GM23338 (cell line): ENCODE measurements at regions not wholly inside any gene's neighbourhood (a gene's known extent, or its start where the extent isn't known, plus 50 kb on each side); places are given as distances from the start of the nearest gene placed in this dataset.

Source experiments
- ATAC-seq: fragments of 200-7000 bp; cut with Tn5 transposase; 3 replicates; pipeline ENCODE4 v1.9.1; 2020
- DNase-seq: peaks from one replicate; pipeline ENCODE4 v3.0.0-alpha.2; 2015; ENCODE audit warnings: low spot score
- H2AFZ ChIP-seq: fragments of 200-600 bp; sonication (generic); 2 replicates; pipeline ENCODE4 v1.8.0; 2016; ENCODE audit warnings: antibody characterized with exemption, mild to moderate bottlenecking, moderate library complexity
- H3F3A ChIP-seq: fragments of 200-600 bp; sonication (generic); replicated peaks from 2 replicates; pipeline ENCODE4 v1.8.0; 2017; ENCODE audit warnings: antibody characterized with exemption, mixed run types, low read depth
- H3K27ac ChIP-seq: fragments of 200-600 bp; sonication (generic); 2 replicates; pipeline ENCODE4 v1.6.1; 2016; ENCODE audit warnings: low read depth
- H3K27me3 ChIP-seq: fragments of 200-600 bp; sonication (generic); 2 replicates; pipeline ENCODE4 v1.8.0; 2016; ENCODE audit warnings: mild to moderate bottlenecking, mixed run types, moderate library complexity; ENCODE audit not compliant: insufficient read depth
- H3K36me3 ChIP-seq: fragments of 200-600 bp; sonication (generic); 2 replicates; pipeline ENCODE4 v1.8.0; 2016; ENCODE audit warnings: mild to moderate bottlenecking; ENCODE audit not compliant: insufficient read depth
- H3K4me1 ChIP-seq: fragments of 200-600 bp; sonication (generic); 2 replicates; pipeline ENCODE4 v1.8.0; 2016; ENCODE audit warnings: mild to moderate bottlenecking, moderate library complexity; ENCODE audit not compliant: insufficient read depth
- H3K4me2 ChIP-seq: fragments of 200-600 bp; sonication (generic); 2 replicates; pipeline ENCODE4 v1.7.1; 2017; ENCODE audit warnings: mixed run types
- H3K4me3 ChIP-seq: fragments of 200-600 bp; sonication (generic); 2 replicates; pipeline ENCODE4 v1.6.1; 2016; ENCODE audit warnings: mixed run types
- H3K79me2 ChIP-seq: fragments of 200-600 bp; sonication (generic); replicated peaks from 2 replicates; pipeline ENCODE4 v1.8.0; 2017; ENCODE audit warnings: mild to moderate bottlenecking; ENCODE audit not compliant: insufficient read depth
- H3K9me2 ChIP-seq: fragments of 200-600 bp; sonication (generic); 2 replicates; pipeline ENCODE4 v1.8.0; 2017; ENCODE audit not compliant: insufficient read depth
- H4K20me1 ChIP-seq: fragments of 200-600 bp; sonication (generic); replicated peaks from 2 replicates; pipeline ENCODE4 v1.8.0; 2017; ENCODE audit warnings: mild to moderate bottlenecking; ENCODE audit not compliant: insufficient read depth
- H3K27ac Mint-ChIP-seq: 2 replicates; pipeline ENCODE4 v1.8.0; 2020; ENCODE audit warnings: inconsistent platforms, mild to moderate bottlenecking, moderate library complexity, mixed read lengths
- H3K27me3 Mint-ChIP-seq: 3 replicates; pipeline ENCODE4 v1.8.0; 2022; ENCODE audit warnings: low read depth, mild to moderate bottlenecking, moderate library complexity, mixed read lengths, inconsistent platforms; ENCODE audit not compliant: insufficient read depth, poor library complexity
- H3K36me3 Mint-ChIP-seq: 3 replicates; pipeline ENCODE4 v1.8.0; 2021; ENCODE audit warnings: low read depth, mild to moderate bottlenecking, inconsistent platforms, moderate library complexity, mixed read lengths
- H3K4me1 Mint-ChIP-seq: 3 replicates; pipeline ENCODE4 v1.8.0; 2020; ENCODE audit warnings: mild to moderate bottlenecking, inconsistent platforms, mixed read lengths
- H3K4me3 Mint-ChIP-seq: 3 replicates; pipeline ENCODE4 v1.8.0; 2021; ENCODE audit warnings: moderate library complexity, mild to moderate bottlenecking, inconsistent platforms, mixed read lengths
- H3K9me3 Mint-ChIP-seq: 3 replicates; pipeline ENCODE4 v1.8.0; 2020; ENCODE audit warnings: moderate library complexity, mild to moderate bottlenecking, inconsistent platforms, mixed read lengths
- CREB1 ChIP-seq: fragments of 250-450 bp; sonication (Bioruptor Pico); IDR thresholded peaks from 2 replicates; pipeline ENCODE4 v1.5.0; 2020; ENCODE audit warnings: low read depth, mild to moderate bottlenecking, moderate library complexity
- EZH2 ChIP-seq: fragments of 200-600 bp; sonication (generic); IDR thresholded peaks from one replicate; pipeline ENCODE4 v1.8.0; 2017; ENCODE audit warnings: antibody characterized with exemption, mild to moderate bottlenecking, low read depth; ENCODE audit not compliant: unreplicated experiment
- EZH2phosphoT487 ChIP-seq: fragments of 200-600 bp; sonication (generic); IDR thresholded peaks from one replicate; pipeline ENCODE4 v1.8.1; 2018; ENCODE audit warnings: antibody characterized with exemption; ENCODE audit not compliant: unreplicated experiment
- NANOG ChIP-seq: IDR thresholded peaks from 2 replicates; pipeline ENCODE4 v1.6.1; 2016; ENCODE audit warnings: antibody characterized with exemption, borderline replicate concordance
- POLR2AphosphoS5 ChIP-seq: IDR thresholded peaks from 2 replicates; pipeline ENCODE4 v1.6.1; 2016; ENCODE audit warnings: antibody characterized with exemption, low read depth
- STAT1 ChIP-seq: IDR thresholded peaks from one replicate; pipeline ENCODE4 v1.6.1; 2016; ENCODE audit warnings: antibody characterized with exemption; ENCODE audit not compliant: unreplicated experiment
- ZNF114 ChIP-seq: fragments of 250-450 bp; sonication (Bioruptor Pico); IDR thresholded peaks from 2 replicates; pipeline ENCODE4 v1.5.0; 2020; ENCODE audit warnings: mild to moderate bottlenecking, moderate library complexity
- ZNF331 ChIP-seq: fragments of 250-450 bp; sonication (Bioruptor Pico); IDR thresholded peaks from 2 replicates; pipeline ENCODE4 v1.5.0; 2020; ENCODE audit warnings: low read depth, mild to moderate bottlenecking, moderate library complexity
- TF ChIP-seq, protein P1 (sequence below): IDR thresholded peaks from 2 replicates; pipeline ENCODE4 v1.6.1; 2016; ENCODE audit warnings: antibody characterized with exemption
- TF ChIP-seq, protein P2 (sequence below): fragments of 250-450 bp; sonication (Bioruptor Pico); IDR thresholded peaks from 2 replicates; pipeline ENCODE4 v1.5.0; 2020; ENCODE audit warnings: mild to moderate bottlenecking, moderate library complexity
- TF ChIP-seq, protein P3 (sequence below): IDR thresholded peaks from one replicate; pipeline ENCODE4 v1.6.1; 2018; ENCODE audit warnings: antibody characterized with exemption; ENCODE audit not compliant: unreplicated experiment

DNA sequence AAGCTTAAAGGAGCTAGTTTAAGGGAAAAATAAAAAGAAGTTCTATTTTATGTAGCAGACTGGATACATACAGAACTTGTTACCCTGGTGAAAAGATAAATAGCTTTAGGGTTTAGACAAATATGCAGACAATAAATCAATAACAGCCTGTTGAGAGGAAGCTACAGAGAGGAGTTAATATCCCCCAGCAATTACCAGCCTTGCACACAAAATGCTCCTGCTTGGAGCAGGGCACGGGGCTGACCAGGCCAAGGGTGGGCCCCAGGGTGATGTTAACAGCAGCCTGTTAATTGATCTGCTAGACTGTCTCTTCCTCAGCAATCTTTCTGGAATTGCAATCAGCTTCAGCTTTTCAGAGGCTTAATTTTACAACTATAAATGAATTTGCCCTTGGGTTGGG is 125.1 kb upstream of the SOX4 start:
- ATAC-seq = no peak
- H3K4me1 Mint-ChIP-seq = no peaks in the 10 kb centered on the region
- no peak for DNase-seq
- no peaks in the 10 kb centered on the region for H3K27me3 ChIP-seq
- peaks cover 4% of the 10 kb centered on the region for H3K27me3 Mint-ChIP-seq
- H3K36me3 ChIP-seq = no peaks in the 10 kb centered on the region
- H4K20me1 ChIP-seq = no peaks in the 10 kb centered on the region; the same call in 1 of the 2 replicates
- no peak overlapping the region for H3K4me2 ChIP-seq
- H3F3A ChIP-seq = no peaks in the 10 kb centered on the region
- H3K4me1 ChIP-seq = no peaks in the 10 kb centered on the region
- H3K79me2 ChIP-seq = no peaks in the 10 kb centered on the region
- no peak overlapping the region for H3K27ac ChIP-seq
- H3K4me3 ChIP-seq = no peak overlapping the region
- TF ChIP-seq POLR2AphosphoS5 (no peak), NANOG (no peak), ZNF114 (CRISPR knock-in tag) (no peak), EZH2phosphoT487 (no peak), EZH2 (no peak), STAT1 (no peak), CREB1 (no peak), ZNF331 (no peak)
- TF ChIP-seq, protein P1, sequence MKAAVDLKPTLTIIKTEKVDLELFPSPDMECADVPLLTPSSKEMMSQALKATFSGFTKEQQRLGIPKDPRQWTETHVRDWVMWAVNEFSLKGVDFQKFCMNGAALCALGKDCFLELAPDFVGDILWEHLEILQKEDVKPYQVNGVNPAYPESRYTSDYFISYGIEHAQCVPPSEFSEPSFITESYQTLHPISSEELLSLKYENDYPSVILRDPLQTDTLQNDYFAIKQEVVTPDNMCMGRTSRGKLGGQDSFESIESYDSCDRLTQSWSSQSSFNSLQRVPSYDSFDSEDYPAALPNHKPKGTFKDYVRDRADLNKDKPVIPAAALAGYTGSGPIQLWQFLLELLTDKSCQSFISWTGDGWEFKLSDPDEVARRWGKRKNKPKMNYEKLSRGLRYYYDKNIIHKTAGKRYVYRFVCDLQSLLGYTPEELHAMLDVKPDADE = no peak
- TF ChIP-seq, protein P2, sequence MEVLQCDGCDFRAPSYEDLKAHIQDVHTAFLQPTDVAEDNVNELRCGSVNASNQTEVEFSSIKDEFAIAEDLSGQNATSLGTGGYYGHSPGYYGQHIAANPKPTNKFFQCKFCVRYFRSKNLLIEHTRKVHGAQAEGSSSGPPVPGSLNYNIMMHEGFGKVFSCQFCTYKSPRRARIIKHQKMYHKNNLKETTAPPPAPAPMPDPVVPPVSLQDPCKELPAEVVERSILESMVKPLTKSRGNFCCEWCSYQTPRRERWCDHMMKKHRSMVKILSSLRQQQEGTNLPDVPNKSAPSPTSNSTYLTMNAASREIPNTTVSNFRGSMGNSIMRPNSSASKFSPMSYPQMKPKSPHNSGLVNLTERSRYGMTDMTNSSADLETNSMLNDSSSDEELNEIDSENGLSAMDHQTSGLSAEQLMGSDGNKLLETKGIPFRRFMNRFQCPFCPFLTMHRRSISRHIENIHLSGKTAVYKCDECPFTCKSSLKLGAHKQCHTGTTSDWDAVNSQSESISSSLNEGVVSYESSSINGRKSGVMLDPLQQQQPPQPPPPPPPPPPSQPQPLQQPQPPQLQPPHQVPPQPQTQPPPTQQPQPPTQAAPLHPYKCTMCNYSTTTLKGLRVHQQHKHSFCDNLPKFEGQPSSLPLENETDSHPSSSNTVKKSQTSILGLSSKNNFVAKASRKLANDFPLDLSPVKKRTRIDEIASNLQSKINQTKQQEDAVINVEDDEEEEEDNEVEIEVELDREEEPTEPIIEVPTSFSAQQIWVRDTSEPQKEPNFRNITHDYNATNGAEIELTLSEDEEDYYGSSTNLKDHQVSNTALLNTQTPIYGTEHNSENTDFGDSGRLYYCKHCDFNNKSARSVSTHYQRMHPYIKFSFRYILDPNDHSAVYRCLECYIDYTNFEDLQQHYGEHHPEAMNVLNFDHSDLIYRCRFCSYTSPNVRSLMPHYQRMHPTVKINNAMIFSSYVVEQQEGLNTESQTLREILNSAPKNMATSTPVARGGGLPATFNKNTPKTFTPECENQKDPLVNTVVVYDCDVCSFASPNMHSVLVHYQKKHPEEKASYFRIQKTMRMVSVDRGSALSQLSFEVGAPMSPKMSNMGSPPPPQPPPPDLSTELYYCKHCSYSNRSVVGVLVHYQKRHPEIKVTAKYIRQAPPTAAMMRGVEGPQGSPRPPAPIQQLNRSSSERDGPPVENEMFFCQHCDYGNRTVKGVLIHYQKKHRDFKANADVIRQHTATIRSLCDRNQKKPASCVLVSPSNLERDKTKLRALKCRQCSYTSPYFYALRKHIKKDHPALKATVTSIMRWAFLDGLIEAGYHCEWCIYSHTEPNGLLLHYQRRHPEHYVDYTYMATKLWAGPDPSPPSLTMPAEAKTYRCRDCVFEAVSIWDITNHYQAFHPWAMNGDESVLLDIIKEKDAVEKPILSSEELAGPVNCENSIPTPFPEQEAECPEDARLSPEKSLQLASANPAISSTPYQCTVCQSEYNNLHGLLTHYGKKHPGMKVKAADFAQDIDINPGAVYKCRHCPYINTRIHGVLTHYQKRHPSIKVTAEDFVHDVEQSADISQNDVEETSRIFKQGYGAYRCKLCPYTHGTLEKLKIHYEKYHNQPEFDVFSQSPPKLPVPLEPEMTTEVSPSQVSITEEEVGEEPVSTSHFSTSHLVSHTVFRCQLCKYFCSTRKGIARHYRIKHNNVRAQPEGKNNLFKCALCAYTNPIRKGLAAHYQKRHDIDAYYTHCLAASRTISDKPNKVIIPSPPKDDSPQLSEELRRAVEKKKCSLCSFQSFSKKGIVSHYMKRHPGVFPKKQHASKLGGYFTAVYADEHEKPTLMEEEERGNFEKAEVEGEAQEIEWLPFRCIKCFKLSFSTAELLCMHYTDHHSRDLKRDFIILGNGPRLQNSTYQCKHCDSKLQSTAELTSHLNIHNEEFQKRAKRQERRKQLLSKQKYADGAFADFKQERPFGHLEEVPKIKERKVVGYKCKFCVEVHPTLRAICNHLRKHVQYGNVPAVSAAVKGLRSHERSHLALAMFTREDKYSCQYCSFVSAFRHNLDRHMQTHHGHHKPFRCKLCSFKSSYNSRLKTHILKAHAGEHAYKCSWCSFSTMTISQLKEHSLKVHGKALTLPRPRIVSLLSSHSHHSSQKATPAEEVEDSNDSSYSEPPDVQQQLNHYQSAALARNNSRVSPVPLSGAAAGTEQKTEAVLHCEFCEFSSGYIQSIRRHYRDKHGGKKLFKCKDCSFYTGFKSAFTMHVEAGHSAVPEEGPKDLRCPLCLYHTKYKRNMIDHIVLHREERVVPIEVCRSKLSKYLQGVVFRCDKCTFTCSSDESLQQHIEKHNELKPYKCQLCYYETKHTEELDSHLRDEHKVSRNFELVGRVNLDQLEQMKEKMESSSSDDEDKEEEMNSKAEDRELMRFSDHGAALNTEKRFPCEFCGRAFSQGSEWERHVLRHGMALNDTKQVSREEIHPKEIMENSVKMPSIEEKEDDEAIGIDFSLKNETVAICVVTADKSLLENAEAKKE (CRISPR knock-in tag) = no peak
- TF ChIP-seq, protein P3, sequence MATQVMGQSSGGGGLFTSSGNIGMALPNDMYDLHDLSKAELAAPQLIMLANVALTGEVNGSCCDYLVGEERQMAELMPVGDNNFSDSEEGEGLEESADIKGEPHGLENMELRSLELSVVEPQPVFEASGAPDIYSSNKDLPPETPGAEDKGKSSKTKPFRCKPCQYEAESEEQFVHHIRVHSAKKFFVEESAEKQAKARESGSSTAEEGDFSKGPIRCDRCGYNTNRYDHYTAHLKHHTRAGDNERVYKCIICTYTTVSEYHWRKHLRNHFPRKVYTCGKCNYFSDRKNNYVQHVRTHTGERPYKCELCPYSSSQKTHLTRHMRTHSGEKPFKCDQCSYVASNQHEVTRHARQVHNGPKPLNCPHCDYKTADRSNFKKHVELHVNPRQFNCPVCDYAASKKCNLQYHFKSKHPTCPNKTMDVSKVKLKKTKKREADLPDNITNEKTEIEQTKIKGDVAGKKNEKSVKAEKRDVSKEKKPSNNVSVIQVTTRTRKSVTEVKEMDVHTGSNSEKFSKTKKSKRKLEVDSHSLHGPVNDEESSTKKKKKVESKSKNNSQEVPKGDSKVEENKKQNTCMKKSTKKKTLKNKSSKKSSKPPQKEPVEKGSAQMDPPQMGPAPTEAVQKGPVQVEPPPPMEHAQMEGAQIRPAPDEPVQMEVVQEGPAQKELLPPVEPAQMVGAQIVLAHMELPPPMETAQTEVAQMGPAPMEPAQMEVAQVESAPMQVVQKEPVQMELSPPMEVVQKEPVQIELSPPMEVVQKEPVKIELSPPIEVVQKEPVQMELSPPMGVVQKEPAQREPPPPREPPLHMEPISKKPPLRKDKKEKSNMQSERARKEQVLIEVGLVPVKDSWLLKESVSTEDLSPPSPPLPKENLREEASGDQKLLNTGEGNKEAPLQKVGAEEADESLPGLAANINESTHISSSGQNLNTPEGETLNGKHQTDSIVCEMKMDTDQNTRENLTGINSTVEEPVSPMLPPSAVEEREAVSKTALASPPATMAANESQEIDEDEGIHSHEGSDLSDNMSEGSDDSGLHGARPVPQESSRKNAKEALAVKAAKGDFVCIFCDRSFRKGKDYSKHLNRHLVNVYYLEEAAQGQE = no peak
- H3K9me3 Mint-ChIP-seq = peaks cover 12% of the 10 kb centered on the region; the same call in 2 of the 3 replicates
- peaks cover 4% of the 10 kb centered on the region; the same call in 1 of the 3 replicates for H3K36me3 Mint-ChIP-seq
- no peak overlapping the region for H2AFZ ChIP-seq
- H3K9me2 ChIP-seq = no peaks in the 10 kb centered on the region
- no peak overlapping the region for H3K27ac Mint-ChIP-seq
- H3K4me3 Mint-ChIP-seq = no peak overlapping the region
